ENCODE measurements at regions not wholly inside any gene's neighbourhood (a gene's known extent, or its start where the extent isn't known, plus 50 kb on each side); places are given as distances from the start of the nearest gene placed in this dataset.

DNA sequence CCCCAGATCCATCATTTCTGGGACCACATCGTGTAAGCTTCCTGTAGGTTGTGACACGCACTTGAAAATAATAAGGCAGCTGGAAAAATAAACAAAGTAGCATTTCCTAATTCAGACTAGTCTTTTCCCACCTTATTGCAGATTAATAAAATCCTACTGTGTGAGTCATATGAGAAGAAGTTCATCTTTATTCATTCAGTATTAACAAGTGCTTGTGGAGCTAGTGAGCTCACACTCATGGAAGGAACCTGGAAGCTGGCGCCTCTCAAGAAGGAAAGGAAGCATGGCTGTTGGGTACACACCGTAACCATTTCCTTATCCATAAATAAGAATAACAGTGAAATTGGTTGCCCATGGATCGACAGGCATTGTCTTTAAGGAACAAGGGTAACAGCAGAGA, 152.6 kb upstream of the PFKP start:
- CTCF ChIA-PET = no interaction called here
- POLR2A ChIA-PET (ENCODE audit: unreplicated experiment) = no interaction called here
- Histone ChIP-seq H3K4ac (ENCODE audit: low read depth, low read length) (no peak overlapping the region), H4K8ac (ENCODE audit: low read depth in 2 of 2, low read length in 2 of 2) (no peak overlapping the region), H3K79me1 (ENCODE audit: low read depth in 1 of 2, low read length in 2 of 2) (no peaks in the 10 kb centered on the region), H2AFZ (replicated peaks; ENCODE audit: low read length, poor library complexity) (no peak overlapping the region), H3K4me3 (ENCODE audit: insufficient read depth, low read depth, low read length) (no peak overlapping the region), H2BK120ac (ENCODE audit: low read depth, low read length) (no peak overlapping the region), H3K56ac (ENCODE audit: extremely low read depth, insufficient read depth, low read length) (no peak overlapping the region), H3K36me3 (ENCODE audit: control insufficient read depth, insufficient read depth, low read length) (no peaks in the 10 kb centered on the region), H3K4me1 (ENCODE audit: control insufficient read depth, insufficient read depth, low read length) (no peaks in the 10 kb centered on the region), H2BK15ac (ENCODE audit: low read depth, low read length) (no peak overlapping the region), H2AK9ac (replicated peaks; ENCODE audit: low read depth, low read length, poor library complexity) (no peak overlapping the region), H3K27ac (ENCODE audit: insufficient read depth, low read length) (no peak overlapping the region), H2BK5ac (ENCODE audit: low read depth, low read length, poor library complexity, severe bottlenecking) (no peak overlapping the region), H3K23ac (ENCODE audit: low read depth, low read length) (no peak overlapping the region), H3K4me2 (ENCODE audit: low read depth, low read length) (no peak overlapping the region), H3K9me1 (ENCODE audit: insufficient read depth, low read length) (no peaks in the 10 kb centered on the region), H2BK20ac (ENCODE audit: low read depth, low read length) (no peak overlapping the region), H3K14ac (replicated peaks; ENCODE audit: low read depth, low read length) (no peak overlapping the region), H4K5ac (ENCODE audit: low read depth, low read length) (no peak overlapping the region), H3K9ac (ENCODE audit: low read depth, low read length) (no peak overlapping the region), H4K20me1 (ENCODE audit: insufficient read depth, low read length) (no peaks in the 10 kb centered on the region), H2AK5ac (ENCODE audit: low read depth, low read length) (no peak overlapping the region), H3K9me3 (ENCODE audit: control insufficient read depth, insufficient read depth, low read length) (no peaks in the 10 kb centered on the region), H3K27me3 (ENCODE audit: control insufficient read depth, insufficient read depth, low read length) (peaks cover 5% of the 10 kb centered on the region), H3K18ac (ENCODE audit: low read depth, low read length) (no peak overlapping the region), H4K91ac (ENCODE audit: insufficient read depth, low read depth, low read length) (no peak overlapping the region)
- WGBS, 2 experiments (ENCODE audit: extremely low coverage in 2 of 2, insufficient read length in 1 of 2) = no CpG with 5 or more reads among the region's 5 CpGs
- no peak for TF ChIP-seq MAFK (IDR thresholded peaks at IDR 0.05; ENCODE audit: low read depth, low read length)
- TF ChIP-seq CHD1 (IDR thresholded peaks at IDR 0.05; ENCODE audit: low read depth, low read length) = no peak
- intact Hi-C loops (cut with micrococcal nuclease) = no loop called here
- in situ Hi-C loops (cut with MboI; ENCODE audit: low sequenced_read_pairs) = no loop called here
- dilution Hi-C loops (cut with HindIII; ENCODE audit: low sequenced_read_pairs, unreplicated experiment) = no loop called here
- no TSS peak for BruUV-seq (replicated peaks)
- no peak for ATAC-seq (ENCODE audit: low read depth)
- DNase-seq = no peak
